ENCODE measurements at regions not wholly inside any gene's neighbourhood (a gene's known extent, or its start where the extent isn't known, plus 50 kb on each side); places are given as distances from the start of the nearest gene placed in this dataset.

- no peak overlapping the region for H2BK12ac ChIP-seq (ENCODE audit: low read length)
- H3K4me1 ChIP-seq (ENCODE audit: control insufficient read depth in 2 of 2, insufficient read depth in 1 of 2, low read depth in 1 of 2, low read length in 2 of 2): no peaks in the 10 kb centered on the region
- WGBS, 2 donors (ENCODE audit: extremely low coverage in 2 of 2, insufficient read length in 2 of 2, insufficient replicate concordance in 1 of 2): no CpG with 5 or more reads among the region's 2 CpGs
- no peaks in the 10 kb centered on the region for H3K9me3 ChIP-seq (replicated peaks in 1 of 2; ENCODE audit: control insufficient read depth in 2 of 2, insufficient read depth in 1 of 2, low read depth in 1 of 2, low read length in 2 of 2)
- H3K14ac ChIP-seq (ENCODE audit: low read length): no peak overlapping the region
- no peak overlapping the region for H3K18ac ChIP-seq (ENCODE audit: low read length)
- no peak overlapping the region for H3K4me2 ChIP-seq (ENCODE audit: insufficient read depth, low read length, poor library complexity, severe bottlenecking)
- no peaks in the 10 kb centered on the region for H3K36me3 ChIP-seq (replicated peaks in 1 of 2; ENCODE audit: control insufficient read depth in 2 of 2, insufficient read depth in 2 of 2, low read length in 2 of 2)
- H3K79me1 ChIP-seq (ENCODE audit: low read depth, low read length): no peaks in the 10 kb centered on the region
- H4K91ac ChIP-seq (ENCODE audit: low read depth, low read length, poor library complexity): no peak overlapping the region
- H2AK5ac ChIP-seq (ENCODE audit: low read depth, low read length): no peak overlapping the region
- no peak overlapping the region for H2BK15ac ChIP-seq (ENCODE audit: low read length)
- H3K4ac ChIP-seq (ENCODE audit: low read length): no peak overlapping the region
- no peak overlapping the region for H2BK120ac ChIP-seq (ENCODE audit: low read depth, low read length)
- no peak overlapping the region for H2AFZ ChIP-seq (ENCODE audit: low read length)
- H4K8ac ChIP-seq (ENCODE audit: low read depth, low read length): no peak overlapping the region
- no peak for DNase-seq (ENCODE audit: low spot score)
- H3K4me3 ChIP-seq (ENCODE audit: low read length in 2 of 2): no peak overlapping the region
- H3K23ac ChIP-seq (ENCODE audit: low read depth, low read length, poor library complexity): no peak overlapping the region
- H3K9ac ChIP-seq (ENCODE audit: low read depth, low read length, poor library complexity): no peak overlapping the region
- no peak overlapping the region for H3K27ac ChIP-seq (replicated peaks; ENCODE audit: low read length)
- no peaks in the 10 kb centered on the region for H3K27me3 ChIP-seq (ENCODE audit: control insufficient read depth in 3 of 3, insufficient read depth in 3 of 3, low read depth in 1 of 3, low read length in 3 of 3)
- H2BK5ac ChIP-seq (ENCODE audit: low read length): no peak overlapping the region
These were observed 74.2 kb upstream of the MS4A8 start for GRCh38 chr11:60625262-60625661.

GRCh38 chr11:60629399-60629798 lies 70.0 kb upstream of the MS4A8 start:
- no peak overlapping the region for H2AK5ac ChIP-seq (ENCODE audit: low read depth, low read length)
- H2BK12ac ChIP-seq (ENCODE audit: low read length): no peak overlapping the region
- no peak overlapping the region for H3K23ac ChIP-seq (ENCODE audit: low read depth, low read length, poor library complexity)
- no peak for DNase-seq (ENCODE audit: low spot score)
- H2BK120ac ChIP-seq (ENCODE audit: low read depth, low read length): no peak overlapping the region
- H3K79me1 ChIP-seq (ENCODE audit: low read depth, low read length): no peaks in the 10 kb centered on the region
- no peaks in the 10 kb centered on the region for H3K27me3 ChIP-seq (ENCODE audit: control insufficient read depth in 3 of 3, insufficient read depth in 3 of 3, low read depth in 1 of 3, low read length in 3 of 3)
- no peak overlapping the region for H2AFZ ChIP-seq (ENCODE audit: low read length)
- H3K36me3 ChIP-seq (replicated peaks in 1 of 2; ENCODE audit: control insufficient read depth in 2 of 2, insufficient read depth in 2 of 2, low read length in 2 of 2): no peaks in the 10 kb centered on the region
- no peak overlapping the region for H3K4me2 ChIP-seq (ENCODE audit: insufficient read depth, low read length, poor library complexity, severe bottlenecking)
- H3K18ac ChIP-seq (ENCODE audit: low read length): no peak overlapping the region
- no peaks in the 10 kb centered on the region for H3K9me3 ChIP-seq (replicated peaks in 1 of 2; ENCODE audit: control insufficient read depth in 2 of 2, insufficient read depth in 1 of 2, low read depth in 1 of 2, low read length in 2 of 2)
- H4K91ac ChIP-seq (ENCODE audit: low read depth, low read length, poor library complexity): no peak overlapping the region
- H3K9ac ChIP-seq (ENCODE audit: low read depth, low read length, poor library complexity): no peak overlapping the region
- no peak overlapping the region for H2BK15ac ChIP-seq (ENCODE audit: low read length)
- H2BK5ac ChIP-seq (ENCODE audit: low read length): no peak overlapping the region
- no peak overlapping the region for H3K14ac ChIP-seq (ENCODE audit: low read length)
- no peak overlapping the region for H3K4ac ChIP-seq (ENCODE audit: low read length)
- H3K4me1 ChIP-seq (ENCODE audit: control insufficient read depth in 2 of 2, insufficient read depth in 1 of 2, low read depth in 1 of 2, low read length in 2 of 2): no peaks in the 10 kb centered on the region
- H3K4me3 ChIP-seq (ENCODE audit: low read length in 2 of 2): no peak overlapping the region
- no peak overlapping the region for H3K27ac ChIP-seq (replicated peaks; ENCODE audit: low read length)
- H4K8ac ChIP-seq (ENCODE audit: low read depth, low read length): no peak overlapping the region

- DNase-seq (ENCODE audit: low spot score): no peak
- no CpG with 5 or more reads among the region's 1 CpG for whole genome bisulfite sequencing, 2 donors (ENCODE audit: extremely low coverage in 2 of 2, insufficient read length in 2 of 2, insufficient replicate concordance in 1 of 2)
These were observed 67.5 kb upstream of the MS4A8 start for GRCh38 chr11:60631944-60632343.

GRCh38 chr11:60633645-60634044 lies 65.8 kb upstream of the MS4A8 start:
- Histone ChIP-seq H3K27ac (replicated peaks; ENCODE audit: low read length) (no peak overlapping the region), H3K4me2 (ENCODE audit: insufficient read depth, low read length, poor library complexity, severe bottlenecking) (no peak overlapping the region), H2BK120ac (ENCODE audit: low read depth, low read length) (no peak overlapping the region), H2AFZ (ENCODE audit: low read length) (no peak overlapping the region), H3K9me3 (replicated peaks in 1 of 2; ENCODE audit: control insufficient read depth in 2 of 2, insufficient read depth in 1 of 2, low read depth in 1 of 2, low read length in 2 of 2) (no peaks in the 10 kb centered on the region), H2BK12ac (ENCODE audit: low read length) (no peak overlapping the region), H3K4me3 (ENCODE audit: low read length in 2 of 2) (no peak overlapping the region), H3K36me3 (replicated peaks in 1 of 2; ENCODE audit: control insufficient read depth in 2 of 2, insufficient read depth in 2 of 2, low read length in 2 of 2) (no peaks in the 10 kb centered on the region), H3K27me3 (ENCODE audit: control insufficient read depth in 3 of 3, insufficient read depth in 3 of 3, low read depth in 1 of 3, low read length in 3 of 3) (no peaks in the 10 kb centered on the region), H2BK15ac (ENCODE audit: low read length) (no peak overlapping the region), H3K4me1 (ENCODE audit: control insufficient read depth in 2 of 2, insufficient read depth in 1 of 2, low read depth in 1 of 2, low read length in 2 of 2) (no peaks in the 10 kb centered on the region), H4K8ac (ENCODE audit: low read depth, low read length) (no peak overlapping the region), H3K9ac (ENCODE audit: low read depth, low read length, poor library complexity) (no peak overlapping the region), H3K79me1 (ENCODE audit: low read depth, low read length) (no peaks in the 10 kb centered on the region), H3K23ac (ENCODE audit: low read depth, low read length, poor library complexity) (no peak overlapping the region), H4K91ac (ENCODE audit: low read depth, low read length, poor library complexity) (no peak overlapping the region), H2AK5ac (ENCODE audit: low read depth, low read length) (no peak overlapping the region), H2BK5ac (ENCODE audit: low read length) (no peak overlapping the region), H3K18ac (ENCODE audit: low read length) (no peak overlapping the region), H3K14ac (ENCODE audit: low read length) (no peak overlapping the region), H3K4ac (ENCODE audit: low read length) (no peak overlapping the region)
- WGBS, 2 donors (ENCODE audit: extremely low coverage in 2 of 2, insufficient read length in 2 of 2, insufficient replicate concordance in 1 of 2): no CpG with 5 or more reads among the region's 1 CpG
- DNase-seq (ENCODE audit: low spot score): no peak

More at GRCh38 chr11:60631944-60632343, 67.5 kb upstream of the MS4A8 start:
- Histone ChIP-seq H3K18ac (ENCODE audit: low read length) (no peak overlapping the region), H4K8ac (ENCODE audit: low read depth, low read length) (no peak overlapping the region), H4K91ac (ENCODE audit: low read depth, low read length, poor library complexity) (no peak overlapping the region), H2BK15ac (ENCODE audit: low read length) (no peak overlapping the region), H3K14ac (ENCODE audit: low read length) (no peak overlapping the region), H3K23ac (ENCODE audit: low read depth, low read length, poor library complexity) (no peak overlapping the region), H3K4ac (ENCODE audit: low read length) (no peak overlapping the region), H3K9me3 (replicated peaks in 1 of 2; ENCODE audit: control insufficient read depth in 2 of 2, insufficient read depth in 1 of 2, low read depth in 1 of 2, low read length in 2 of 2) (no peaks in the 10 kb centered on the region), H2BK120ac (ENCODE audit: low read depth, low read length) (no peak overlapping the region), H2BK5ac (ENCODE audit: low read length) (no peak overlapping the region), H2BK12ac (ENCODE audit: low read length) (no peak overlapping the region), H2AK5ac (ENCODE audit: low read depth, low read length) (no peak overlapping the region), H3K27me3 (ENCODE audit: control insufficient read depth in 3 of 3, insufficient read depth in 3 of 3, low read depth in 1 of 3, low read length in 3 of 3) (no peaks in the 10 kb centered on the region), H3K79me1 (ENCODE audit: low read depth, low read length) (no peaks in the 10 kb centered on the region), H3K36me3 (replicated peaks in 1 of 2; ENCODE audit: control insufficient read depth in 2 of 2, insufficient read depth in 2 of 2, low read length in 2 of 2) (no peaks in the 10 kb centered on the region), H3K27ac (replicated peaks; ENCODE audit: low read length) (no peak overlapping the region), H3K4me2 (ENCODE audit: insufficient read depth, low read length, poor library complexity, severe bottlenecking) (no peak overlapping the region), H3K4me1 (ENCODE audit: control insufficient read depth in 2 of 2, insufficient read depth in 1 of 2, low read depth in 1 of 2, low read length in 2 of 2) (no peaks in the 10 kb centered on the region), H2AFZ (ENCODE audit: low read length) (no peak overlapping the region), H3K4me3 (ENCODE audit: low read length in 2 of 2) (no peak overlapping the region), H3K9ac (ENCODE audit: low read depth, low read length, poor library complexity) (no peak overlapping the region)
